ENCODE measurements at regions not wholly inside any gene's neighbourhood (a gene's known extent, or its start where the extent isn't known, plus 50 kb on each side); places are given as distances from the start of the nearest gene placed in this dataset.

DNA sequence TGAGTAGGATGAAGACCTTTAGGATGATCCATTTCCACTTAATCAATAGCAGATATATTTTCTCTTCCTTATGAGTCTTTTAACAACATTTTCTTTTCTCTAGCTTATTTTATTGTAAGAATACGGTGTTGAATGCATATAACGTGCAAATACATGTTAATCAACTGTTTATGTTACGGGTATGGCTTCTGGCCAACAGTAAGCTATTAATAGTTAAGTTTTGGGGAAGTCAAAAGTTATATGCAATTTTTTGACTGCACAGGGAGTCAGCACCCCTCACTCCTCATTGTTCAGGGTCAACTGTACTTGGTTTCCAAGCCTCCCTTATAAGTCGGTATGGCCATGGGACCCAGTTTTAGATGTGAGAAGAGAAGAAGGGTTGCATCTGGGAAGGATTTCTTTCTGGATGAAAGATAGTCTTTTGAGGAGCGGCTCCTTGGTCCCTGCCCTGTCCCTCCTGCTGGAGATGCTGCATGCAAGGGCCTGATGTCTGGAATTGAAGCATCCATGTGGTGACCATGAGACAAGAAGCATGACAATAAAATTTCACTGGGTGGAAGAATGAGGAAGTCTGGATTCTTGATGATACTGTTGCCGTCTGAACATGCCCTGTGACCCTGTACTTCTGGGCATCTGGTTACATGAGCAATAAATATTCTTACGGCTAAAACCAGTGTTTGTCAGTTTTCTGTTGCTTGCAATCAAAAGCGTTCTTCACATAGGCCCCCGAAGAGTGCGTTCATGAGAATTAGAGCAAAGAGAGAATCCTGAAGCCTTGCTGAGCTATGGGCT lies 194.7 kb upstream of the PMEPA1 start:
- peaks cover 25 to 67% (median 55%) of the 10 kb centered on the region in 3 donors for H3K27me3 Mint-ChIP-seq
- H3K4me1 Mint-ChIP-seq = peaks cover 0 to 12% (median 0%) of the 10 kb centered on the region in 3 donors
- no peaks in the 10 kb centered on the region for H3K36me3 Mint-ChIP-seq
- H3K27ac Mint-ChIP-seq = no peak overlapping the region
- H3K9me3 Mint-ChIP-seq = peaks cover 0 to 3% (median 0%) of the 10 kb centered on the region in 7 donors
- ATAC-seq (ENCODE audit: low read depth in 2 of 2) = no peak
- DNase-seq = no peak
- H3K4me3 Mint-ChIP-seq = no peak overlapping the region

DNA sequence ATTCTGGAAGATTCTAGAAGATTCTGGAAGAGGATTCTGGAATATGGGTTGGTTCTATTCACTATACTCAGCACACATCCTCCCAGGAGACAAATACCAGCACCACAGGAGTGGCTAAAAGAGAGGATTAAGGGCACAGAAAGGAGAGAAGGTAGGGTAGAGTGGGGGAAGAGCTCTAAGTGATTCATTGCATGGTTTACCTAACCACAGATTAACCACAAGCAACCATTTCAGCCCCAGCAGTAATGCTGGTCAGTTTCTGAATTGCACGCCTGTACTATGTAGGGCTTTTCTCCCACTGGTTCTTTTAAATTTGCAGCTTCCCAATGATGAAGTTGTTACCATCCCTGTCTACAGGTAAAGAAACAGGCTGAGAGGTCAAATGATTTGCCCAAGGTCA lies 192.7 kb upstream of the PMEPA1 start:
- Mint-ChIP-seq H3K27ac (no peak overlapping the region), H3K4me3 (no peak overlapping the region), H3K36me3 (no peaks in the 10 kb centered on the region), H3K4me1 (peaks cover 0 to 8% (median 0%) of the 10 kb centered on the region in 3 donors), H3K9me3 (peaks cover 0 to under 1% (median 0%) of the 10 kb centered on the region in 7 donors), H3K27me3 (peaks cover 29 to 57% (median 52%) of the 10 kb centered on the region in 3 donors)
- DNase-seq (no peak), ATAC-seq (ENCODE audit: low read depth in 2 of 2) (no peak)

DNA sequence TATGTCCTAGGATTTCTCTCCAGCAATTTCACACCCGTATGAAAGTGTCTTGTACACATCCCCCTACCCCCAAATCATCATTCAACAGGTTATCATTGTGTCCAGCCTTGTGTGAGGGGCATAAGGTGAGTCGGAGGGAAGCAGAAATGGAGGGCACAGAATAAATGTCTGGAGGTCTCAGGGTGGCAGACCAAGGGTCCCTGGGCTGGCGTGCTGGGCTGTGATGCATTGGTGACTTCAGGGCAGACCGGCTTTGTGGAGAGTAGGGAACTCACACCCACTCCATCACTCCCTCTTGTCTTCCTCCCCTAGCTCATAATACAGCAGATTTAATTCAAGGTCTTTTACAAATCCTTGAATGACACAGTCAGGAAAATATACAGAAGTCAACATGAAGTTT lies 191.7 kb upstream of the PMEPA1 start:
- ATAC-seq (ENCODE audit: low read depth in 2 of 2) (no peak), DNase-seq (no peak)
- Mint-ChIP-seq H3K9me3 (no peaks in the 10 kb centered on the region), H3K4me3 (no peak overlapping the region), H3K27me3 (peaks cover 29 to 57% (median 53%) of the 10 kb centered on the region in 3 donors), H3K4me1 (peaks cover 0 to 7% (median 0%) of the 10 kb centered on the region in 3 donors), H3K36me3 (no peaks in the 10 kb centered on the region), H3K27ac (no peak overlapping the region)

DNA sequence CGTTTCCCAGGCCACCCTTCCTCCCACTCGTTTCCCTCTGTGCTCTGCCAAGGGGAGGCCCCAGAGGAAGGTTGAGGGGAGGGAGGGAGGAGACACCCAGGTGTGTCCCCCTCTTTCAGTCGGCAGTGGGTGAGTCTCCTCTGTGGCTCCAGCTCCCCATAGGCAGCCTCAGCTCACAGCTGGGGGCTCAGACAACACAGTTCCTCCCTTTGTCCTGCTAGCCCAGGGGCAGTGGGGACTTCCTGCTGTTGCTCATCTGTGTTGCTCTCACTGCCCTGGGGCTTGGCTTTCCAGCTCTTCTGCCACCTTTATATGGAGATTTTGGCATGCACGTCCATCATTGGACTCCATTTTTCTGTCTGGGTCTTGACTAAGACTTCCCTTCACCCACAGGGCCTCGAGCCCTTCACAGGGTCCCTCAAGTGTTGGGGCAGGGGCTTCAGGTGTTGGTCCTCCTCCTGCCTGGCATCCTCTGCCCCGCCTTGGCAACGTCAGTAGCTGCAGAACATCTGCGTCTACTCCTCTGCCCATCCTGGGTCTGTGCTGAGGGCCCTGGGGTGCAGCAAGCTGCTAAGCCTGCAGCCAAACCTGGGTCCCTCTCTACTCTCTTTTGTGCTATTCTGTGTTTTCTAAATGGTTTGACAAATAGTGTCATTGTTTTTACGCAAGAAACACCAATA lies 190.6 kb upstream of the PMEPA1 start:
- no peaks in the 10 kb centered on the region for H3K9me3 Mint-ChIP-seq
- H3K4me1 Mint-ChIP-seq = peaks cover 0 to 7% (median 0%) of the 10 kb centered on the region in 3 donors
- no peak overlapping the region for H3K4me3 Mint-ChIP-seq
- H3K36me3 Mint-ChIP-seq = no peaks in the 10 kb centered on the region
- peak overlapping the region in 2 of 6 donors; percentile 8 to 29 for H3K27ac Mint-ChIP-seq
- no peak for DNase-seq
- ATAC-seq (ENCODE audit: low read depth in 2 of 2) = no peak
- H3K27me3 Mint-ChIP-seq = peaks cover 25 to 52% (median 41%) of the 10 kb centered on the region in 3 donors

DNA sequence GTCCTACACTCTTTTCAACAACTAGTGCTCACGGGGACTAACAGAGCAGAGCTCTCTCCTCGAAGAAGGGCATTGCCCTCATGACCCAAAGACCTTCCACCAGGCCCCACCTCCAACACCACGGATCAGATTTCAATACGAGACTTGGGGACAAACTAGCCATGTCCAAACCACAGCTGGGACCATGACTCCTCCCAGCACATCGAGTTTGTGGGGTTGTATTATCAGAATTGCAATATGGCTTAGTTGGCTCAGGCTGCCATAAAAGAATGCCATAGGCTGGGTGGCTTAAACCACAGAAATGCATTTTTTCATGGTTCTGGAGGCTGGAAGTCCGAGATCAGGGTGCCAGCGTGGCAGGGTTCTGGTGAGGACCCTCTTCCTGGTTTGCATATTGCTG lies 189.7 kb upstream of the PMEPA1 start:
- H3K27ac Mint-ChIP-seq = no peak overlapping the region
- H3K27me3 Mint-ChIP-seq = peaks cover 18 to 45% (median 33%) of the 10 kb centered on the region in 3 donors
- H3K4me1 Mint-ChIP-seq = peaks cover 0 to under 1% (median 0%) of the 10 kb centered on the region in 3 donors
- DNase-seq (no peak), ATAC-seq (ENCODE audit: low read depth in 2 of 2) (no peak)
- no peaks in the 10 kb centered on the region for H3K36me3 Mint-ChIP-seq
- no peaks in the 10 kb centered on the region for H3K9me3 Mint-ChIP-seq
- H3K4me3 Mint-ChIP-seq = no peak overlapping the region

DNA sequence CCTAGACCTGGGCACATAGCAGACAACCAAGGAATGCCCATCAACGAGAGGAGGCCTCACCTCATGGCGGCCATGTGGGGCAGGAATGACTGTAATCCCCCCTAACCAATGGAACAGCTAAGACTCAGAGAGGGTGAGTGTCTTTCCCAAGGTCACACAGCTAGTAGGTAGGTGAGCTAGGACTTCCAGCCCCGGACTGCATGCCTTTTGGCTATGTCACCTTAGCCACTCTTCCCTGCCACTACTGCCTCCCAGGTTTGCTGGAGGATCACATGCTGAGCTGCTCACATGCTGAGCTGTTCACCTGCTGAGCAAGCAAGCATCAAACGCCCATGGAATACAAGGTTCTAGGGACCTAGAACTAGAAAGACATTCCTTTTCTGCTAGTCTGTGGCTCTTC lies 188.5 kb upstream of the PMEPA1 start:
- peaks cover 0 to 5% (median 0%) of the 10 kb centered on the region in 7 donors for H3K9me3 Mint-ChIP-seq
- peaks cover 8 to 52% (median 34%) of the 10 kb centered on the region in 3 donors for H3K27me3 Mint-ChIP-seq
- no peak overlapping the region for H3K27ac Mint-ChIP-seq
- no peak for ATAC-seq (ENCODE audit: low read depth in 2 of 2)
- DNase-seq = no peak
- H3K4me3 Mint-ChIP-seq = no peak overlapping the region
- H3K36me3 Mint-ChIP-seq = no peaks in the 10 kb centered on the region
- no peaks in the 10 kb centered on the region for H3K4me1 Mint-ChIP-seq

DNA sequence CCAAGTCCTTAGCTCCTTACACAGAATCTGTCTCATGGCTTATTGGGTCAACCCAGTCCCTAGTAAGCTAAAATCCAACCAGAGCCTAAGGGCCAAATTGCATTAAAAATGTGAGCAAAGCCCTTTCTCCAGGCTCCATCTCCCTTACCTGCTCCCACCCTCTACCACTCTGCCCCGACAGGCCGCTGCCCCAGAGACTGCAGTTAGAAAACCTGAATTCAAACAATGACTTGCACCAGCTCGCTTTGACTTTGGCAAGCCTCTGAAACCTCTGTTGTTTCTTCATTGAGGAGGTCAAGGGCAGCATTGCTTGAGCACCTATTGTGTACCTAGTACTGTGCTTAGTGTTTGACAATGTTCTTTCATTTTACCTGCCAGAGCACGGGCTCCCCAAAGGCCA lies 188.1 kb upstream of the PMEPA1 start:
- no peaks in the 10 kb centered on the region for H3K36me3 Mint-ChIP-seq
- H3K27me3 Mint-ChIP-seq = peaks cover 8 to 56% (median 38%) of the 10 kb centered on the region in 3 donors
- ATAC-seq (ENCODE audit: low read depth in 2 of 2) = no peak
- H3K9me3 Mint-ChIP-seq = peaks cover 0 to 5% (median 0%) of the 10 kb centered on the region in 7 donors
- H3K4me1 Mint-ChIP-seq = no peaks in the 10 kb centered on the region
- peak overlapping the region in 1 of 6 donors; percentile 27 for H3K27ac Mint-ChIP-seq
- no peak for DNase-seq
- no peak overlapping the region for H3K4me3 Mint-ChIP-seq

DNA sequence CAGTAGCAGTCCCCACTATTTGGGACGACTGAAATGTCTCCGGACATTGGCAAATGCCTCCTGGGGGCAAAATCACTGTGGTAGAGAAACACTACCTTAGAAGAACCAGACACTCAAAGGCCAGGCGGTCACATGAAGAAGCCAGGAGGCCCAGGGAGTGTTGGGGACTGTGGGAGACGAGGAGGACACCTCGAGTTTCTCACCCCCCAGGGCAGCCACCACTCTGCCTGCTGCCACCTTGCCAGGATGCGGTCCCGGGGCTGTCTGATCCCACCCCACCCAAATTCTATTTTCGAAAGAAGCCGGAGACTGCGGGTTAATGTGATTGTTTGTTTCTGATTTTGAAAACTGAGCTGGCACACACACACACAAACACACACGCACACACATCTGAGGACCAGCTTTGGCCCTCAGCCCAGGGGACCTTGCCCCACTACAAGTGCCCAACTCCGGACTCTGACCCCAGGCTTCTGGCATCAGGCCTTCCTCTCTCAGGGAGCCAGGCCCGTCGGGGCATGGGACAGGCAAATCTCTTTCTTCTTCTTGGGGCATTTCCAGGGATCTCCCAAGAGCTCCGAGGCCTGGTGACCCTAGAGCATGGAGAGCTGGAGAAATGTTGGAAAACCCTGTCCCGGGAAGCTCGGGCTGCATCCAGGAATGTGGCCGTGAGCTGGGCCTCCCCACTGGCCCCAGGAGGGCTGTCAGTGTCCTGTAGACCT lies 187.5 kb upstream of the PMEPA1 start:
- DNase-seq (no peak), ATAC-seq (ENCODE audit: low read depth in 2 of 2) (no peak)
- Mint-ChIP-seq H3K9me3 (peaks cover 0 to 5% (median 0%) of the 10 kb centered on the region in 7 donors), H3K4me1 (no peaks in the 10 kb centered on the region), H3K36me3 (no peaks in the 10 kb centered on the region), H3K4me3 (no peak overlapping the region), H3K27me3 (peaks cover 8 to 62% (median 44%) of the 10 kb centered on the region in 3 donors), H3K27ac (no peak overlapping the region)

DNA sequence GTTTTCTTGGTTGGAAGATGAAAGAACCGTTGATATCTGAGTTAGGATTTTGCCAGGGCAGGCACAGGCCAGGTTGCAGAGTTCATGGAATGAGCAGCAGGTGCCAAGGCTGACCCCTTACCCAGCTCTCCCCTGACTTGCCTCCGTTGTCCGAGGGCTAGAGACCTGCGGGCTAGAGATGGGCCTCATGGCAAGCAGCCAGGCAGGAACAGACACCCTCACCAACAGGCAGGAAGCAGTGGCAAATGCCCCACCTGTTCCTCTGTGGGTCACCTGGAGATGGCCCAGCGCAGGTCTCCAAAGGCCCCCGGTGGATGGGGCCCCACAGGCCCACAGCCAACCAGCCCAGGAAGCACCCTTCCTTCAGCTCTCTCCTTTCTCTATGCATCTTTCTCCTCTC lies 186.7 kb upstream of the PMEPA1 start:
- Mint-ChIP-seq H3K27me3 (peaks cover 12 to 69% (median 45%) of the 10 kb centered on the region in 3 donors), H3K9me3 (peaks cover 0 to 5% (median 0%) of the 10 kb centered on the region in 7 donors), H3K27ac (peak overlapping the region in 2 of 6 donors; percentile 29 to 60), H3K4me1 (no peaks in the 10 kb centered on the region), H3K4me3 (no peak overlapping the region), H3K36me3 (no peaks in the 10 kb centered on the region)
- DNase-seq = no peak
- no peak for ATAC-seq (ENCODE audit: low read depth in 2 of 2)

DNA sequence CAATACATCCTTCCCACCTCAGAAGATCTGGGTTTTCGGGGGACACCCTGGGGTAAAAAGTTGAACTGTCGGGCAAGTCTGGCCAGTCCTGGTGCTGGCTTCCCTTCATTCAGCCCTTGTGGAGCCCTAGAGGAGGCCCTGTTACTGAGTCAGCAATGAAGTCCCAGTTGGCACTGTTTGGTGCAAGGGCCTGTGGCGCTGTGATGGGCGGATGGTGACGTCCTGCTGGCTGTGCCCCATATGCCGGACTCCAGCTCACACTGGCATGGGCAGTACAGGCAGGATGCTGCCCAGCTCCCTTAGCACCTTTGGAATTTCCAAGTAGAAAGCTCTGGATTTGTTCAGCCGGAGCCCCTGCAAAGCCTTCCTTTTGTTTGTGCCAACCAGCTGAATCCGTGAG lies 186.2 kb upstream of the PMEPA1 start:
- no peak for ATAC-seq (ENCODE audit: low read depth in 2 of 2)
- no peak for DNase-seq
- H3K9me3 Mint-ChIP-seq = peaks cover 0 to 5% (median 0%) of the 10 kb centered on the region in 7 donors
- H3K4me3 Mint-ChIP-seq = no peak overlapping the region
- H3K27me3 Mint-ChIP-seq = peaks cover 14 to 69% (median 47%) of the 10 kb centered on the region in 3 donors
- H3K27ac Mint-ChIP-seq = no peak overlapping the region
- no peaks in the 10 kb centered on the region for H3K36me3 Mint-ChIP-seq
- no peaks in the 10 kb centered on the region for H3K4me1 Mint-ChIP-seq

DNA sequence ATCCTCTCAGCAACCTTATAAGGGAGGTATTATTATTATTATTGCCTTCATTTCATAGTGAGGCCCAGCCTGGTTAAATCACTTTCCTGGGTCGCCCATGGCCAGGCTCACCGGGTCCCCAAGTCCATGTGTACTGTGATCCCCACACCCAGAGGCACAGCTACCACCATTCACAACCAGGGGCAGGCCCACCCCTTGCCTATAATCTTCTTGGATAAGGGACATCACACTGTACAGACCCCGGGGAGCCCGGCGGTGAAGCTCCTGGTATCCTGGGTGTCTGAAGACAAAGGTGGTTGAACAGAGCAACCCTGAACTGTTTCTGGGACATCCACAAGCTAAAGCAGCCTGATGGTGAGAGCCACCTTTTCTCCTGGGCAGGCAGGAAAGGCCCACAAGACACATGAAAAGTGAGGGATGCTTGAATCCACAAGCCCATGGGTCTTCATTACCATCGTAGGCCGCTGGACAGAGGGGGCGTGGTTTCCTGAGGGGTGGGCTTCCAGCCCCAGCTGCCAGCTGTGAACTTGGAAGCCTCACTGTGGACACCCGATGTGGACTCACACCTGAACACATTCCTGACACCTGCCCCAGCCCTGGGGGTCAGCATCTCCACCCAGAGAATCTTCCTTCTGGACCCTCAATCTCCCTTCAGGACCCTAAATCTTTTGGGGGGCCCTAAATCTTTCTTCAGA lies 185.5 kb upstream of the PMEPA1 start:
- ATAC-seq (ENCODE audit: low read depth in 2 of 2) = no peak
- no peaks in the 10 kb centered on the region for H3K4me1 Mint-ChIP-seq
- peaks cover 0 to 5% (median 0%) of the 10 kb centered on the region in 7 donors for H3K9me3 Mint-ChIP-seq
- H3K27ac Mint-ChIP-seq = peak overlapping the region in 1 of 6 donors; percentile 61
- H3K4me3 Mint-ChIP-seq = no peak overlapping the region
- no peak for DNase-seq
- H3K36me3 Mint-ChIP-seq = no peaks in the 10 kb centered on the region
- H3K27me3 Mint-ChIP-seq = peaks cover 14 to 62% (median 45%) of the 10 kb centered on the region in 3 donors

DNA sequence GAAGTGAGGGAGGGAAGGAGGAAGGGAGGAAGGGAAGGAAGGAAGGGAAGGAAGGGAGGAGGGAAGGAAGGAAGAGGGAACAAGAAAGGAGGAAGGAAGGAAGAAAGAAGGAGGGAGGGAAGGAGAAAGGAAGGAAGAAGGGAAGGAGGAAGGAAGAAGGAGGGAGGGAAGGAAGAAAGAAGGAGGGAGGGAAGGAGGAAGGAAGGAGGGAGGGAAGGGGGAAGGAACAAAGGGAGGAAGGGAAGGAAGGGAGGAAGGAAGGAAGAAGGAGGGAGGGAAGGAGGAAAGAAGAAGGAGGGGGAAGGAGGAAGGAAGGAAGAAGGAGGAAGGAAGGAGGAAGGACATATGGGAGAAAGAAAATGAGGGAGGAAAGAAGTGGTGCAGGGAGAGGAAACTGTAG lies 184.7 kb upstream of the PMEPA1 start:
- DNase-seq (no peak), ATAC-seq (ENCODE audit: low read depth in 2 of 2) (no peak)
- no peaks in the 10 kb centered on the region for H3K36me3 Mint-ChIP-seq
- H3K27ac Mint-ChIP-seq = peak overlapping the region in 1 of 6 donors; percentile 68
- peaks cover 18 to 54% (median 40%) of the 10 kb centered on the region in 3 donors for H3K27me3 Mint-ChIP-seq
- H3K9me3 Mint-ChIP-seq = peaks cover 0 to 5% (median 0%) of the 10 kb centered on the region in 7 donors
- peak overlapping the region in 1 of 8 donors; percentile 23 for H3K4me3 Mint-ChIP-seq
- no peaks in the 10 kb centered on the region for H3K4me1 Mint-ChIP-seq

DNA sequence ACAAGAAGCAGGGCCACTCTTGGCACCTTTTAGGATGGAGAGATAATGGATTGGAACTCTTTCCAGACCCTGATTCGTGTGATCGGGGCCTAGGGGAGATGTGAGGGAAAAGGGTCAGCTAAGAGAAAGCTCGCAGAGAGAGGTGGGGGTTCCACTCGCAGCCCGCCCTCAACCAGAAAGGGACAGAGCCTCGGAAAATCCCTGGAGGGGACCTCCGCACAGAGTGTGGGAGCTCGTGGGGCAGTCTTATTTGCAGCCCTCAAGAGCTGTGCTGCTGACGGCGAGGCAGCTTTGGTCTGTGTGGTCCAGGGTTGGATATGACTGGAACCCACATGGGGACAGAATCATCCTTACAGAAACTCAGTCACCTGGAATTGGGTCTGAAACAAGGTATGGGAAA lies 184.3 kb upstream of the PMEPA1 start:
- Mint-ChIP-seq H3K4me3 (no peak overlapping the region), H3K27me3 (peaks cover 14 to 50% (median 36%) of the 10 kb centered on the region in 3 donors), H3K36me3 (no peaks in the 10 kb centered on the region), H3K27ac (peak overlapping the region in 4 of 6 donors; percentile 53 to 88 (median 75)), H3K9me3 (peaks cover 0 to 5% (median 0%) of the 10 kb centered on the region in 7 donors), H3K4me1 (no peaks in the 10 kb centered on the region)
- ATAC-seq (ENCODE audit: low read depth in 2 of 2) (no peak), DNase-seq (no peak)
